HG03196 (cell line): ENCODE measurements at regions not wholly inside any gene's neighbourhood (a gene's known extent, or its start where the extent isn't known, plus 50 kb on each side); places are given as distances from the start of the nearest gene placed in this dataset.
A peak's percentile ranks its signal among the peaks of the same experiment; 100 is the strongest.
"Not testable (repeated sequence)": the region's sequence is repeated elsewhere in the genome, so short reads cannot be mapped to it uniquely, and the experiment has no call there.

Experiments used
- ATAC-seq: cut with Tn5 transposase; IDR thresholded peaks from one replicate; pipeline ENCODE4 v1.9.1; 2021; ENCODE audit not compliant: unreplicated experiment

DNA sequence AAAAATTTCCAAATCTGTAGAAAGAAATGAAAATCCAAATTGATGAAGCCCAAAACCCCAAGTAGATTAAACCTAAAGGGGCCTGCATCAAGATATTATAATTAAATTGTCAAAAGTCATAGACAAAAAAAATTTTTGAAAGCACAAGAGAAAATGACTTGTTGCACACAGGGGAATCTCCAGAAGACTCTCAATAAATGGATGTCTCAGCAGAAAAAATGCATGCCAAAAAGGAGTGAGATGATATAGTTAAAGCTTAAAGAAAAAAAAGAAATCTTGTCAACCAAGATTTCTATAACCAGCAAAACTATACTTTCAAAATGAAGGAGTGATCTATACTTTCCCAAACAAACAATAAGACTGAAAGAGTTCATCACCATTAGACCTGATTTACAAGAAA, 393.2 kb upstream of the SPAG17 start:
- no peak for ATAC-seq

DNA sequence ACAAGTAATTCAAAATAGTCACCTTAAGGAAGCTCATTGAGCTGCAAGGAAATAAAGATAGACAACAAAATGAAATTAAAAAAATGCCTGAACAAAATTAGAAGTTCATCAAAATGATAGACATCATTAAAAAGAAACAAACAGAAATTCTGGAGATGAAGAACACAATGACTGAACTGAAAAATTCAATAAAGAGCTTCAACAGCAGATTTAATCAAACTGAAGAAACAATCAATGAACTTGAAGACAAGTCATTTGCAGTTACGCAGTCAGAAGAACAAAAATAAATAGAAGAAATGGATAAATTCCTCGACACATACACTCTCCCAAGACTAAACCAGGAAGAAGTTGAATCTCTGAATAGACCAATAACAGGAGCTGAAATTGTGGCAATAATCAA, 390.0 kb upstream of the SPAG17 start:
- ATAC-seq = no peak

- ATAC-seq = no peak
Measured at GRCh38 chr1:118564961-118565703, 380.1 kb upstream of the SPAG17 start.

DNA sequence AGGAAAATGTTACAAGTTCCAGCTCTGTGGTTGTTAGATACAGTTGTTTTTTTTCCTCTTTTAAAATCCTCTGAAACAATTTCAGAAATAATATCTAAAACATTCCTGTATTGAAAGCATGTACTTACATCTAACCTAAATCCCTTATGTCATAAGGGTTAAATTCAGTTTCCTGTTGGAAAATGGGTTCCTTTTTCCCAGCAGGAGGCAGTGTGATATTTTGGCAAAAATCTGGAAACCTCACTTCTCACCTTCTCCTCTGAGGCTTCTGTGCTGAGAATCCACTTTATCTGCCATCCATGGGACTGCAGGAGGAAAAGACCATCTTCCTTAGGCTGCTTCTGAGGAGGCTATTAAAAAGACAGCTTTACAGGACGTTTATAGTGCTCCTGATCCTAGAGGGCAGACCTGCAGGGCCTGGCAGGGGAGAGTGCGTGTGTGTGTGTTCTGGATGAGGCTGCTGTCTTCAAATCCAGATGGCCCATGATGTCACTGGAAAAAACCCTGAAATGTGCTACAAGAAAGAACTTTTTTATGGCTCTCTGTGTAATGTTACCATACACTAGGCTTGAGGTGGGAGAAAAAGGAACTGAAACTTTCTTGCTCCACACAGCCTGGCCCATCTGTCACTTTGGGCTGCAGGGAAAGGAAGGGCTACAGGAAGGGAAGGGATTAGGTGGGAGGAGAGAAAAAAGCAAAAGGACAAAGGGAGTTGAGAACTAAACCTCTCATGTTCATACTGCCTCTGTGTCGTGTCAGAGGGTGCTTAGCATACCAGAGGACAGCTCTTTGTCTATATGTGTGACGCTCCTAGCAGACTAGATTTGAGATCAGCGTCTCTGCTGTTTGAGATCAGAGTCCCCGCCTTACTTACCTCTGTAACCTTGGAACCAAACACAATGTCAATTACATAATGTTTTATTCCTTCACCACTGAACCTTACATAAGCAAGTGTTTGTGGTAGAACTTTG, 379.2 kb upstream of the SPAG17 start:
- peak; percentile 87 for ATAC-seq

- no peak for ATAC-seq
Measured at GRCh38 chr1:118558933-118559332, 373.9 kb upstream of the SPAG17 start.

DNA sequence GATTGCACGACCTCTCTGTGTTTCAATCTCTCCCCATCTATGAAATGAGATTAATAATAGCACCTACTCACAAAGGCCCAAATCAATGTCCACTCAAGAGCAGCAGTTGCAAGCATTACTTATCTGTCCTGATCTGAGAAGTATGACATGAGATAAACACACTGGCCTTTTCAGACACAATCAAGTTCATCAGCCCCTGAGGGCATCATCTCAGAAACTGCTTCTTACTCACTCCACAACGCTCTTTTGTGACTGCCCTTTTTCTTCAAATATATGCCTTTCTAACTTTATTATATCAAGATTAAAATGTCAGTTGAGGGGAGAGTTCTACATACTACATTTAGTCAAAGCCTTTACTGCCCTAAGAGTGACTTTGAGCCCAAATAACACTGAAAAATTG, 371.9 kb upstream of the SPAG17 start:
- no peak for ATAC-seq

GRCh38 chr1:118555638-118556037, 370.6 kb upstream of the SPAG17 start:
- no peak for ATAC-seq

GRCh38 chr1:118535901-118536300, 350.9 kb upstream of the SPAG17 start:
- no peak for ATAC-seq

DNA sequence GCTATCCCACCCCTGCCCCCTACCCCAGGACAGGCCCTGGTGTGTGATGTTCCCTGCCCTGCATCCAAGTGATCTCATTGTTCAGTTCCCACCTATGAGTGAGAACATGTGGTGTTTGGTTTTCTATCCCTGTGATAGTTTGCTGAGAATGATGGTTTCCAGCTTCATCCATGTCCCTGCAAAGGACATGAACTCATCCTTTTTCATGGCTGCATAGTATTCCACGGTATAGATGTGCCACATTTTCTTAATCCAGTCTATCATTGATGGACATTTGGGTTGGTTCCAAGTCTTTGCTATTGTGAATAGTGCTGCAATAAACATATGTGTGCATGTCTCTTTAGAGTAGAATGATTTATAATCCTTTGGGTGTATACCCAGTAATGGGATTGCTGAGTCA, 326.9 kb upstream of the SPAG17 start:
- ATAC-seq = not testable (repeated sequence)

- no peak for ATAC-seq
Measured at GRCh38 chr1:118504867-118505266, 319.8 kb upstream of the SPAG17 start.

DNA sequence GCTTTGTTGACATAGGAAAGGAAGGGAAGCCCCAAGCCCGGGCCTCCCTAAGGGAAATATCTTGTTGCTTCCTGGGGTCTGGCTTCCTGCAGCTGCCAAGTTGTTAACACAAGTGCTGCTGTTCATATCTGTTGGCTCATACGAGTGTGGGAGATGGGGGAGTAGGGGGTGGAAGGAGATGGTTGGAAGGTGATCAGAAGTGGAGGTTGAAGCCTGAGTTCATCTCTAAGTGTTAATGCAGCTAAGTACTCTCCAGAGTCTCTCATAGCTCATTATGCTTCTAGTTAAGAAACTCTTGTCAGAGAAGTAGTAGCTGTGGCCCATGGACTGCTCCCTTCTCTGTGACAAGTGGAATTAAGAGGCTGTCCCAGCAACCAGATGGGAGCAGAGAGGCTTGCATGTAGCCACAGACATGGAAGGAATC, 319.2 kb upstream of the SPAG17 start:
- no peak for ATAC-seq

DNA sequence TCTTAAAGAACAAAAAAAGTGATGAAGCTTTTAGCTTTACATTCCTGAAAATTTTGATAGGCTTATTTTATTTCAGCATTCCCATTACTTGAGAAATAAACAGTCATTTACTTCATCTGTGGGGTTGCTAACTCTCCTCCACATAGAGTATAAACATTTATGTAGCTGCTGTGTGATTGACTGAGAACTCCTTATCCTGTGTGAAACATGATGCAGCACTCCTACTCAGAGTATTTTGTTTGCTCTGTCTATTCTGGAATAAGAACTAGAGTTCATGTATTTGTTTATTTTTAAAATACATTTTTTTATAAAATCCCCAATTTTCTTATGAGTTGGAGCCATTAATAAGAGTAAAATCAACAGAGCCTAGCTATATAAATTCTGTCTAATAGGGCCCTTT, 318.7 kb upstream of the SPAG17 start:
- no peak for ATAC-seq

GRCh38 chr1:118494998-118495397, 310.0 kb upstream of the SPAG17 start:
- ATAC-seq = no peak

DNA sequence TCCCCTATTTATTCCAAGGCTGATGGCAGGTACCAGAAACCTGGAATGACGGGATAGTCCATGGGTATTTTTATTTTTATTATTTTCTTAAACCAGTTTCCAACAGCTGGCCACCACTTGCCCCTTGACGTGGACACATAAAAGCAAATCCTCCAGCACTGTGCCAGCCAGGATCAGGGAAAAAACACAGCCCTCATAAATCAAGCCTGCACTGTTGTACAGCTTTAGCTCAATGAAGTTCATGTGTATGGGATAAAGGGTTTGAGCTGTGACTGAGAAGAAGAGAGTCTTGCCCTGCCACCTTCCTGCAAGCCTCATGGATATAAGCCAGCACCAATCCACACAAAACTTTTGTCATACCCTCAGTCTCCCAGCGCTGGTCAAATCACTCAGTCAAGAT, 303.8 kb upstream of the SPAG17 start:
- no peak for ATAC-seq

GRCh38 chr1:118487932-118488331, 302.9 kb upstream of the SPAG17 start:
- no peak for ATAC-seq

DNA sequence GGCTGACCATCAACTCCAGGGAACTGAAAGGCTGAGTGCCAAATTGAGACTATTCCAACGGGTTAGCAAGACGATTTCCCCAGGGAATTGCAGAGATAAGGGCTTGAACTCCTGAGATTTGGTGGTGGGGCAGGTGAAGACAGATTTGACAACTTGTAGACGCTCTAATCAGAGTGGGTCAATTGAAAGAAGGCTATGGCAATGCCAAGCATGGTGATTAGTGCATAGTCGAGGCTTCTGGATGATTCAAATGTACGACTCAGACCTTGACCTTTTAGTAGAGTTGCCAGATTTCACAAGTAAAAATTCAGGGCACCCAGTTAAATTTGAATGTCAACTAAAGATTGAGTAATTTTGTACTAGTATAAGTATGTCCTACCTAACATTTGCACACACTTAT, 302.1 kb upstream of the SPAG17 start:
- no peak for ATAC-seq

DNA sequence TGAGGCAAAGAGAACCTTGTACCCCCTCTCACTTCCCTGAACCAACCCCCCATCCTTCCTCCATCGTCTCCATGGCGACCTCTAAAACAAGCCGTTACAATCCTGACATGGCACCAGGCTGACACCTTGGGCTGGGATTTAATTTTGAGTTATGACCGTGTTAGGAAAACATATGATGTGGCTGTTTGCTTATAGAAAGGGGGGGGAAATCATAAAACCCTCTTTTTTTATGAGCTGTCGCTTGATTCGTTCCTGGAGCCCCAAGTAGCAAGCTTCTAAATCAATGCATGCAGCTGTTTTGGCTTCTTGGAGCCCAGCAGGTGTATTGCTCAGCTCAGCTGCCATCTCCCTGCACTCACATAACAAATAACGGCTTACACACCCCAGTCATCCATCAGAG, 301.2 kb upstream of the SPAG17 start:
- ATAC-seq = no peak

DNA sequence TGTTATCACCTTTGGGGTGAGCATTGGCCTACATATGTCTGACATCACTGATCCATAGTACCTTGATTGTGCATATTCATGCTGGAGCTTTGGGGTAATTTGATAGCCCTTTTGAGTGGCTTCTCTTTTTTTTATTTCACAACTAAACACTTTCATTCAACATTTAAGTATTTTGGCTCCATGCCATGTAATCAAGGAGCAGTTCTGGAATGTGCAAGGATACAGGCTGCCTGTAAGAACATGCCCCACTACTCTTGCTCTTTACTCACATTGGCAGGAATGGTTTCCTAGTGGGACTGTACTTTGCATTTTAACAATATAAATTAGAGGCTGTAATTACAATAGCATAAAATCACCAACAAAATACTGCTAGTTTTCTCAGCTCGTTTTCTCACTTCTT, 300.7 kb upstream of the SPAG17 start:
- ATAC-seq = no peak

DNA sequence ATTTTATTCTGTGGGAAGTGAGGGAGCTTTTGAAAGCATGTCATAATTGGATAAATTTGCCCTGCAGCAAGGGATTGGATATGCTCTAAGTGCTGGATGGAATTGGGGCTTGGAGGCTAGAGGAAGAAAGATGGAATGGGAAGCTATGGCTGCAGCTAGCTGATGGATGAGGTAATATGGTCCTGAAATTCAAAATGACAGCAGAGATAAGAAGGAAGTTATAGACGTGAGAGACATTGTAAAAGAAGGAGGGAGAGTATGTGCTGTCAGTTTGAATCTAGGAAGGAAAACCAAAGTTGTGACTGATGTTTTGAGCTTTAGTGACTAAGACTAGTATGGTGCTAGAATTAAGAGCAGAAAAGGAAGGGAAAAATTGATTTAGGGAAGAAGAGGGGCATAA, 299.9 kb upstream of the SPAG17 start:
- no peak for ATAC-seq

DNA sequence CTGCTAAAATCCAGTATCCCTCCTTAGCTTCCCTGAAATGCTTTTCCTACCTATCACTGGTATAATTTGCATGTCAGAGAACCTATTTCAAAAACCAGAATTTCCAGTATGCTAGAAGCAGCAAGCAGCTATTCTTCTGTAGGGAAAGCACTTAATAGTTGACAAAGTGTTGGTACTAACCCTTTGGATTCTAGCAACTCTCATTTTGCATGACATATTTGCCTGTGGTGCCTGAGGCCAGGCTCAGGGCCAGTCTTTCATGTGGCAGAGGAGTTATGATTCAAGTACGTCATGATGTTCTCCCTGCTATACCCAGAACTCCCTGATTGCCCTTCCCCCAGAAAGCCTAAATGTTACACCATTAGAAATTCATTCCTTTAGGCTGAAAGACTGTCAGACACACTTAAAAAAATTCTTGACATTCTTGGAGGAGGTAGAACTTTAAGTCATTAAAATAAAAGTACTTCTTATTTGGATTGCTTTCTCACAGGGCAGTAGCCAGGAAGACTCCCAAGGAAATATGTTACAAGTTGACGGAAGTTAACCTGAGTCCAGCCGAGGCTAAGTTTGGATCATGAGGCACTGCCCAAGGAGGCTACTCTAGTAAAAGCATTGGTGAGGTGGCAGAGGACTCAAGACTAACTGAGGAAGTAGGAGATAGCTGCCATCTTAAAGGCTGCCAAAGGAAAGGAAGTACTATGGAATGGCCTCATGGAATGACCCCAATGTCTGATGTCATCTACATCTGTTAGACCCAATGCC, 298.4 kb upstream of the SPAG17 start:
- ATAC-seq = no peak

GRCh38 chr1:118481126-118481525, 296.1 kb upstream of the SPAG17 start:
- ATAC-seq = no peak
